ENCODE measurements at regions not wholly inside any gene's neighbourhood (a gene's known extent, or its start where the extent isn't known, plus 50 kb on each side); places are given as distances from the start of the nearest gene placed in this dataset.

DNA sequence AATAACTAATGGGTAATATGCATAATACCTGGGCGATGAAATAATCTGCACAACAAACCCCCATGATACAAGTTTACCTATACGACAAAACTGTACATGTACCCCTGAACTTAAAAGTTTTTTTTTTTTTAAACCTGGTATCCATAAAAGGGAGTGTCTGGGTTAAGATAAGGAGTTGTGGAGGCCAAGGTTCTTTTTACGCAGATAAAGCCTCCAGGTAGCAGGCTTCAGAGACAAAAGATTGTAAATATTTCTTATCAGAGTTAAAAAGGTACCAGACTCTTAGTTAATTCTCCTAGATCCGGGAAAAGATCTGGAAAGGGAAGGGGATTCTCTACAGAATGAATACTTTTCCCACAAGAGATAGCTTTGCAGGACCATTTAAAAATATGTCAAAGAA is 259.4 kb upstream of the SSTR1 start:
- no peak for TF ChIP-seq POLR2A (IDR thresholded peaks at IDR 0.05)
- TF ChIP-seq, protein P1, sequence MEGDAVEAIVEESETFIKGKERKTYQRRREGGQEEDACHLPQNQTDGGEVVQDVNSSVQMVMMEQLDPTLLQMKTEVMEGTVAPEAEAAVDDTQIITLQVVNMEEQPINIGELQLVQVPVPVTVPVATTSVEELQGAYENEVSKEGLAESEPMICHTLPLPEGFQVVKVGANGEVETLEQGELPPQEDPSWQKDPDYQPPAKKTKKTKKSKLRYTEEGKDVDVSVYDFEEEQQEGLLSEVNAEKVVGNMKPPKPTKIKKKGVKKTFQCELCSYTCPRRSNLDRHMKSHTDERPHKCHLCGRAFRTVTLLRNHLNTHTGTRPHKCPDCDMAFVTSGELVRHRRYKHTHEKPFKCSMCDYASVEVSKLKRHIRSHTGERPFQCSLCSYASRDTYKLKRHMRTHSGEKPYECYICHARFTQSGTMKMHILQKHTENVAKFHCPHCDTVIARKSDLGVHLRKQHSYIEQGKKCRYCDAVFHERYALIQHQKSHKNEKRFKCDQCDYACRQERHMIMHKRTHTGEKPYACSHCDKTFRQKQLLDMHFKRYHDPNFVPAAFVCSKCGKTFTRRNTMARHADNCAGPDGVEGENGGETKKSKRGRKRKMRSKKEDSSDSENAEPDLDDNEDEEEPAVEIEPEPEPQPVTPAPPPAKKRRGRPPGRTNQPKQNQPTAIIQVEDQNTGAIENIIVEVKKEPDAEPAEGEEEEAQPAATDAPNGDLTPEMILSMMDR (IDR thresholded peaks at IDR 0.05), result no peak
- no peaks in the 10 kb centered on the region for H3K4me1 ChIP-seq
- H3K27me3 ChIP-seq, result no peaks in the 10 kb centered on the region
- no peaks in the 10 kb centered on the region for H3K36me3 ChIP-seq
- H3K4me3 ChIP-seq (replicated peaks in 1 of 3), result no peak overlapping the region
- no peak for DNase-seq
- intact Hi-C loops (cut with DNase I), result no loop called here
- H3K9me3 ChIP-seq, result no peaks in the 10 kb centered on the region
- whole genome bisulfite sequencing, 2 donors, result 73 to 81% methylated on average over 4 of the region's 4 CpGs
- no peak overlapping the region for H3K27ac ChIP-seq

DNA sequence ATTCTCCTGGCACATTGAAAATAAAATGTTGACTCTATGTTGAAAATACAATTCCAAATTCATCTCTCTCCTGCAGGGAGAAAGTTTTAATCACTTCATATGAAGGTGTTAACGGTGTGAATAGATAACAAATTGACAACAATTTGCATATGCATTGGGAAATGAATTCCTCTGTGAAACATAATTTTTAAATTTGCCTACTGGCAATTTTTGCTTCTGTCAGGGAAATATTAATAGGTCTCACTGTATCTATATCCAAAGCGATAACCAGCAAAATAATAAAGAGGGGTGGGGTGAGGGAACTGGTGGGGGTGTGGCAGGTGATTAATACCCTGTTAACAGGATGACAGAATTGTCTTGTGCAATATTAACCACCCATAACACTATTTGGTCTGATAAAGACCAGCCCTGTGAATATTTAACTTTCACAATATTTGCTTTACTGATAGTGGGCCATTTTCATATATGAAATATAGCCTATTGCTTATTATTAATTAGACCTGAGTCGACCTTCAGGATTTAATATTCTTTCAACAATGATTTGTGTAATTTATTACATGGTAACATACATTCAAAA is 239.0 kb upstream of the SSTR1 start:
- intact Hi-C loops (cut with DNase I), result no loop called here
- no peak overlapping the region for H3K4me3 ChIP-seq (replicated peaks in 1 of 3)
- WGBS, 2 donors, result 86 to 90% methylated on average over 3 of the region's 3 CpGs
- no peaks in the 10 kb centered on the region for H3K27me3 ChIP-seq
- no peak overlapping the region for H3K27ac ChIP-seq
- H3K4me1 ChIP-seq, result peaks cover 11 to 12% of the 10 kb centered on the region in 2 donors
- no peaks in the 10 kb centered on the region for H3K9me3 ChIP-seq
- H3K36me3 ChIP-seq, result no peaks in the 10 kb centered on the region
- no peak for TF ChIP-seq POLR2A (IDR thresholded peaks at IDR 0.05)
- TF ChIP-seq, protein P1 (IDR thresholded peaks at IDR 0.05), result no peak
- no peak for DNase-seq

DNA sequence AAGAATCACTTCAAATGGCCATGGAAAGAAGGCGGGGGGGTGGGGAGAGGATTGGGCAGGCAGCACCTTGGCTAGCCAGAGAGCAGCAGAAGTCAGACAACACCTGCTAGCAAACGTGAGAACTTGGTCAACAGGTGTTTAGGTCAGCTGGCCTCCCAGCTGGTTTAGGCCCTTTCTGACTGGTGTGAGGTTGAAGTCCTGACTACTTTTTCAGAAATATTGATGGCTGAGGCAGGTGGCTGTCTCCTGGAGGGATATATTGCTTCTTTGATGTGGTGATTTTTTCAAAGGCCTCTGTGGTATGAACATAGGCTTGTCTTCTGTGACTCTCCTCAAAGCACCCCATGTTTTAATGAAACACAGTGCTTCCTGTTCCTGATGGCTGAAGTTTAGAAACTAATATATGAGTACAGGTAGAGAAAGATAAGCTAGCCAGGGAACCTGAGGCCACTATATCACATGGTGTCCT is 238.2 kb upstream of the SSTR1 start:
- intact Hi-C loops (cut with DNase I), result no loop called here
- Histone ChIP-seq H3K4me1 (peaks cover 12% of the 10 kb centered on the region in 2 donors), H3K27me3 (no peaks in the 10 kb centered on the region), H3K9me3 (no peaks in the 10 kb centered on the region), H3K4me3 (replicated peaks in 1 of 3) (no peak overlapping the region), H3K27ac (no peak overlapping the region), H3K36me3 (no peaks in the 10 kb centered on the region)
- WGBS, 2 donors, result 68 to 76% methylated on average over 2 of the region's 2 CpGs
- TF ChIP-seq POLR2A (IDR thresholded peaks at IDR 0.05), result no peak
- TF ChIP-seq, protein P1 (IDR thresholded peaks at IDR 0.05), result no peak
- DNase-seq, result no peak

DNA sequence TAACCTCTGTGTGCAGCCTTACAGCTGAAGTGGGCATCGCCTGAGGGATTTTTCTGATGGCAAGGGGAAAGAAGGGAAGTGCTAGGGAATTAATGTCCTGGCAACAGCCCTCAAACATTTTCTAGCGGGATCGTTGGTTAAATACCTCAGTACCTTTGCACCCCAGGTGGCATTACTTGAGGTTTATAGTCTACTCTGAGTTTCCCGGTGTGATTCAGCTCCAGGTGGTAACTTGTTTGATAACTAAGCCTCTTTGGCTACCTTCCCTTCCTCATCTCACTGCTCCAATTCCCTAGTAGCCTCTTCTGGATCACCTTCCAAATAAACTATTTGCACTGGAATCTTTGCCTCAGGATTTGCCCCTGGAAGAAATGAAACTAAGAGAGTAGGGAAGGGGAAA is 237.0 kb upstream of the SSTR1 start:
- Histone ChIP-seq H3K36me3 (no peaks in the 10 kb centered on the region), H3K4me3 (replicated peaks in 1 of 3) (no peak overlapping the region), H3K27me3 (no peaks in the 10 kb centered on the region), H3K27ac (no peak overlapping the region), H3K9me3 (no peaks in the 10 kb centered on the region), H3K4me1 (peaks cover 12% of the 10 kb centered on the region in 2 donors)
- TF ChIP-seq, protein P1 (IDR thresholded peaks at IDR 0.05), result no peak
- TF ChIP-seq POLR2A (IDR thresholded peaks at IDR 0.05), result no peak
- WGBS, 2 donors, result 79 to 80% methylated on average over 4 of the region's 4 CpGs
- intact Hi-C loops (cut with DNase I), result no loop called here
- no peak for DNase-seq

DNA sequence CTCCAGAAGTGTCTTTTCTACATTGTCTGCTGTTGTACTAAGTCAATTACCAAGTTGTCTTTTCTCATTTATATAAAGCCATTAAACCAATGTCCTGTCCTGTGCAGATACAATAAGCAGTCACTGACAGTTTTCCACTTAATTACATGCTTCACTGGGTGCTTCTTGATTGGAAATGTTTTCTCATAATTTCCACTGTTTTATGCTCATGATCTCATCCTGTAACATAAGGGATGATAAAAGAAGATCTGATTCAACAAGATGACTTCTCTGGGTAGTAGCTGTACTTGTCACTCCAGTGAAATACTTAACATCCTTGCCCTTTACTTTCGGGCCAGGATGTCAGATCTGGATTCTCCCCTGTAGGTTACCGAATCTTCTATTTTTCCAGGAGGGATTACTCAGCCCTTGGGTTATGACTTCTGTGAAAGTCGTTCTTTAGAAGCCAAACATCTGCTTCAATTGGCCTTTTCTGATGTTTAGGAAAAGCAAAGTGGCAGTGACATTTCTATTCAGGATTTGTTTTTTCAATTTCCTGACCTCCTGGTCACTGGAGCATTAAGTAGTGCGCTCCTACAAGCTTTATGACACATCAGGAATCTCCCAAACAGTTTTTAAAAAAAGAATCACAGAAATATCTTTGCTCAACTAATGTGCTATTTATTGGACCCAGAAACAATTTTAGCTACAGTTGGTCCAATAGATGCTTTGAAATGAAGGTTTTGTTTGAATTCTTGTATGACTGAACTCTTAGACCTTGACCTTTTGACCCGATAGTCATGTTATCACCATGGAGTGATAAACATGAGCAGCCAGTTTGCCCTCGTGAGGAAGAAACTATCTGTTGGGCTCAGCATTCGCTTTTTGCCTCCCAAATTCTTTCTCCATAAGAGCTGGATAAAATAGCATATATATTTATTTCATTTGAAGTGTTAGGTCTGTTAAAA is 234.5 kb upstream of the SSTR1 start:
- H3K4me3 ChIP-seq (replicated peaks in 1 of 3), result no peak overlapping the region
- 49% methylated on average over 7 of the region's 7 CpGs for WGBS, 2 donors
- H3K27me3 ChIP-seq, result no peaks in the 10 kb centered on the region
- H3K27ac ChIP-seq, result no peak overlapping the region
- H3K4me1 ChIP-seq, result peaks cover 12% of the 10 kb centered on the region in 2 donors
- no peak for DNase-seq
- intact Hi-C loops (cut with DNase I), result no loop called here
- H3K9me3 ChIP-seq, result no peaks in the 10 kb centered on the region
- TF ChIP-seq POLR2A (IDR thresholded peaks at IDR 0.05), result no peak
- TF ChIP-seq, protein P1 (IDR thresholded peaks at IDR 0.05), result no peak
- H3K36me3 ChIP-seq, result no peaks in the 10 kb centered on the region
